Fibroblast of mammary gland (primary cell): ENCODE measurements at regions not wholly inside any gene's neighbourhood (a gene's known extent, or its start where the extent isn't known, plus 50 kb on each side); places are given as distances from the start of the nearest gene placed in this dataset.
"Not testable (repeated sequence)": the region's sequence is repeated elsewhere in the genome, so short reads cannot be mapped to it uniquely, and the experiment has no call there.

Source experiments
- DNase-seq: peaks from one replicate; pipeline ENCODE4 v3.0.0-alpha.2; 2010; ENCODE audit warnings: low read depth
- H3K4me3 ChIP-seq: 2 replicates; pipeline ENCODE4 v1.5.1; 2011; ENCODE audit warnings: low read depth, mild to moderate bottlenecking, low read length, moderate library complexity; ENCODE audit not compliant: control insufficient read depth
- TF ChIP-seq, protein P1 (sequence below): conservative IDR thresholded peaks from 2 replicates; pipeline ENCODE4 v1.5.1; 2011; ENCODE audit warnings: low read depth, low read length, inconsistent platforms; ENCODE audit not compliant: control insufficient read depth, insufficient read depth

DNA sequence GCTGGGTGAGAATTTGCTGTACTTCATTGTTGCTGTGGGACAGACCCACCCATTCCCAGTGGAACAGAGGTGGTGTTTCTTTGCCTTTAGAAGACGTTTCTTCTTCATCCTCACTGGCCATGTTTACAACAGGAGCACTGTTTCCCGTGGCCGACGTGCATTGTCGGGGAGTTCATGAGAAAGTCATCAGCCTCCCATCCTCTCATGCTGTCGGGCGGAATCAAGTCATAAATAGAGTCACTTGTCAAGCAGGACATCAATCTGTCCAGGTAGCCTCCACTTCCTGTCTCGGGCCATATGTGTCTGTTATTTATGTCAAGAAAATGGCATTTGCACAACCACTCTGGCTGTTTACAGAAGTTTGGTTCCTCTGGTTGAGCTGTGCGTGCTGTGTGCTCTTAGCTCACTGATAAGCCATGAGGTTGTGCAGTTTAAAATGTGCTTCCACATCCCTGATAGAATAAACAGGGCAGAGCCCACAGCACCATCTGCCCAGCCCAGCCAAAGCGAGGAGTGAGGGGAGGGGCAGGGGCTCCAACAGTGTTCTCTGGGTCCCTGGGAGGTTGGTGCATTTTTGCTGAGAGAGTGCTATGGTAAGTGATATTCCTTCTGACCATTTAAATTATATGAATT is 401.9 kb upstream of the IRX2 start:
- TF ChIP-seq, protein P1, sequence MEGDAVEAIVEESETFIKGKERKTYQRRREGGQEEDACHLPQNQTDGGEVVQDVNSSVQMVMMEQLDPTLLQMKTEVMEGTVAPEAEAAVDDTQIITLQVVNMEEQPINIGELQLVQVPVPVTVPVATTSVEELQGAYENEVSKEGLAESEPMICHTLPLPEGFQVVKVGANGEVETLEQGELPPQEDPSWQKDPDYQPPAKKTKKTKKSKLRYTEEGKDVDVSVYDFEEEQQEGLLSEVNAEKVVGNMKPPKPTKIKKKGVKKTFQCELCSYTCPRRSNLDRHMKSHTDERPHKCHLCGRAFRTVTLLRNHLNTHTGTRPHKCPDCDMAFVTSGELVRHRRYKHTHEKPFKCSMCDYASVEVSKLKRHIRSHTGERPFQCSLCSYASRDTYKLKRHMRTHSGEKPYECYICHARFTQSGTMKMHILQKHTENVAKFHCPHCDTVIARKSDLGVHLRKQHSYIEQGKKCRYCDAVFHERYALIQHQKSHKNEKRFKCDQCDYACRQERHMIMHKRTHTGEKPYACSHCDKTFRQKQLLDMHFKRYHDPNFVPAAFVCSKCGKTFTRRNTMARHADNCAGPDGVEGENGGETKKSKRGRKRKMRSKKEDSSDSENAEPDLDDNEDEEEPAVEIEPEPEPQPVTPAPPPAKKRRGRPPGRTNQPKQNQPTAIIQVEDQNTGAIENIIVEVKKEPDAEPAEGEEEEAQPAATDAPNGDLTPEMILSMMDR = no peak
- no peak overlapping the region for H3K4me3 ChIP-seq
- no peak for DNase-seq

DNA sequence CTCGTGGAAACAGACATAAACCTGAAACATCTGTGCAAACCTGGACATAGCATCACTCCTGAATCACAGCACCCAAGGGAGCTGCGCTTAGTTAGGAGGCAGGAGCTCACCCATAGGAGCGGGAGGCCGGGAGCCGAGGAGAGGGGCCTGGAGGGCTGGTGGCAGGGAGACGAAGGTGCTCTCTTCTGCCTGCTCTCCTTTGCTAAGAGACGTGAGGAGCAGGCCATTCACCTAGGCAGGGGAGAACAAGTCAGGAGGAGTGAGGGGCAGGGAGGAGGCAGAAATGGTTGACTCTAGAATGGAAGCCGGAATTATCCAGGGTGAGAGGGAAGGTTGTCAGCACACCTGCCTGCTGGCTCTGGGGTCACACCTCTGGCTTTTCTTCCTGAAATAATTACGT is 398.4 kb upstream of the IRX2 start:
- DNase-seq = no peak
- TF ChIP-seq, protein P1 = no peak
- H3K4me3 ChIP-seq = no peak overlapping the region

DNA sequence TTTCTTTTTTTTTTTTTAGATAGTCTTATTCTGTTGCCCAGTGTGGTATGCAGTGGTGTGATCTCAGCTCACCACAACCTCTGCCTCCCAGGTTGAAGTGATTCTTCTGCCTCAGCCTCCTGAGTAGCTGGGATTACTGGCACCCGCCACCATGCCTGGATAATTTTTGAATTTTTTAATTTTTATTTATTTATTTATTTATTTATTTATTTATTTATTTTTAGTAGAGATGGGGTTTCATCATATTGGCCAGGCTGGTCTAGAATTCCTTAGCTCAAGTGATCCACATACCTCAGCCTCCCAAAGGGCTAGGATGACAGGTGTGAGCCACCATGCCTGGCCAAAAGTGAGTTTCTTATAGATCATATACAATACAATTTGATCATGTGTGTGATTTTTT is 395.9 kb upstream of the IRX2 start:
- not testable (repeated sequence) for DNase-seq, H3K4me3 ChIP-seq

DNA sequence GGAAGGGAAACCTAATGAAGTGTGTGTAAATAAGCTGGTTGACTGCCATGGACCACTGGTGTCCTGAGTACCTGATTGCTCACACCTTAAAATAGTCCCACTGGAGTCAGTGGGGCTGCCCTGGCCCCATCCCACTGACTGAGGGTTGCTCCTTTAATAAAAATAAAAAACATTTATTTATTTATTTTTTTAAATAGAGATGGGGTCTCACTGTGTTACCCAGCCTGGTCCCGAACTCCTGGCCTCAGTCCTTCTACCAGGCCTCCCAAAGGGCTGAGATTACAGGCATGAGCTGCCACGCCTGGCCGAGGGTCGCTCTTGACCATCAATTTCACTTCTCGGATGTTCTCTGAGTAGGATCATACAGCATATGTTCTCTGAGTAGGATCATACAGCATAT is 394.2 kb upstream of the IRX2 start:
- no peak for DNase-seq
- H3K4me3 ChIP-seq = no peak overlapping the region
- TF ChIP-seq, protein P1 = no peak

DNA sequence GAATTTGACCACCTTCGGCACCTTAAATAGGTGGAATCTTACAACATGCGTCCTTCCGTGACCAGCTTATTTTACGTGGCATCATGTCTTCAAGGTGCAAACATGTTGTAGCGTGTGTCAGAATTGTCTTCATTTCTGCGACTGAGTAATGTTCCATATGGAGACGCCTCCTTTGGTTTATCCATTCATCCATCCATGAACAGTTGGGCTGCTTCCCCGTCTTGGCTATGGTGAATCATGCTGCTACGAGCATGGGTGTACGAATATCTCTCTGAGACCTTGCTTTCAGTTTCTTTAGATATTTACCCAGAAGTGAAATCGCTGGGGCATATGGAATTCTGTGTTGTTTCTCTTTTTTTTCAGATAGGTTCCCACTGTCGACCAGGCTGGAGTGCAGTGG is 391.9 kb upstream of the IRX2 start:
- no peak overlapping the region for H3K4me3 ChIP-seq
- TF ChIP-seq, protein P1 = no peak
- DNase-seq = no peak

DNA sequence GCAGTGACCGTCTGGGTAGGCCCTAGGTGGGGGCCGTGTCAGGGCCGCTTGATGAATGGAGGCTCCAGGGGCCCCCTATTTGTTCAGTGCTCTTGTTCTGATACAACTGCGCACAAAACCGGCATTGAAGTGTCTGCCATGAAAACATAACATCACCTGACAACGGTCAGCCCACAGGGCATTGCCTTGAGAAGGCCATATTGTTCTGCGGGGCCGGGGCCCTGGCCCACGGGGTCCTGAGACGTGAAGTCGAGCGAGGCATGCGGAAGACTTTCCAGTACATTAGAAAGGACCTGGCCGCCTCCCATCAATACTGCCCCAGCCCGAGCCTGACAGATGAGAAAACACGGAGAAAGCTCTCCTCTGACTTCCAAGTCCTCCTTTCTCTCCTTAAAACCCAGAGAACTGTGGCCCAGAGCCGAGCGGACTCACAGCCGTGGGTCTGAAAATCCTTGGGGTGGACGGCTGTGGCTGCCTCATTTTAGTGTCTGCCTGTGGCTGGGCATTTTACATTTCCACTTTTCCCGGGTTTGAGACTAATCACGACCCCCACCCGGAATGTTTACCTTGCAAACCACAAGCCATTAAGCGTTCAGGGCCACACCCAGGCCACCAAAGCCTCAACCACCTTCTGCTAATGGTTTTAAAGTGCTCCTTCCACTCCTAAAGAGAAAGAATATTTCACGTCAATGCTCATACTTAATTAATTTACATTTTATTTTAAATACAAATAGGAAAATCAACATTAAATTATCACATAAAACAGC is 391.0 kb upstream of the IRX2 start:
- no peak overlapping the region for H3K4me3 ChIP-seq
- TF ChIP-seq, protein P1 = no peak
- no peak for DNase-seq

DNA sequence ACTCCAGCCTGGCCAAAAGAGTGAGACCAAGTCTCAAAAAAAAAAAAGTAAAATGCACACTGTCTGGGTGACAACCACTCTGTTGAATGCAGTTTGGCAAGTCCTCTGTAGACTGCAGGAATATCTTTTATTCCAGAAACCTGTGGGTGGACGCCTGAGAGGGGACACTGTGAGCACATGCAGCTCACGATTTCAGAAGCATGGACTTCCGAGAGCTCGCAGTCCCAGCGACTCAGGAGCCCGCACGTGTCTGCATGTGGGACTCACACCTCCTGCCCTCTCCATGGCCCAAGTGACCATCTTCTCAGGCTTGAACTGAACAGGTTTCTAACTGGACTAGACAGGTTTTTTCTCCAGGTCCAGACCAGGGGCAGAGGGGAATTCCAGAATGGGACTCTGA is 388.6 kb upstream of the IRX2 start:
- no peak for DNase-seq
- H3K4me3 ChIP-seq = no peak overlapping the region
- TF ChIP-seq, protein P1 = no peak
